ENCODE measurements at regions not wholly inside any gene's neighbourhood (a gene's known extent, or its start where the extent isn't known, plus 50 kb on each side); places are given as distances from the start of the nearest gene placed in this dataset.

- TF ChIP-seq TBX3 (IDR thresholded peaks at IDR 0.05; ENCODE audit: borderline replicate concordance) (peak; percentile 29; the same call in 1 of the 2 replicates), REST (IDR thresholded peaks at IDR 0.05; ENCODE audit: borderline replicate concordance in 1 of 2, low read depth in 1 of 2, low read length in 2 of 2) (peak in 1 of 2 experiments; percentile 69; a peak in 1 of 4 replicates), MLLT10 (CRISPR knock-in tag; IDR thresholded peaks at IDR 0.05) (no peak), AGO1 (IDR thresholded peaks at IDR 0.05; ENCODE audit: low read depth, low read length, poor library complexity, severe bottlenecking) (no peak), JUN (CRISPR knock-in tag; IDR thresholded peaks at IDR 0.05) (no peak), MED8 (CRISPR knock-in tag; IDR thresholded peaks at IDR 0.05; ENCODE audit: insufficient replicate concordance) (peak; percentile 1), NAIF1 (CRISPR knock-in tag; IDR thresholded peaks at IDR 0.05; ENCODE audit: borderline replicate concordance) (no peak; the same call in 1 of the 2 replicates), ZNF205 (CRISPR knock-in tag; IDR thresholded peaks at IDR 0.05) (no peak), THYN1 (CRISPR knock-in tag; IDR thresholded peaks at IDR 0.05; ENCODE audit: borderline replicate concordance, low read depth) (no peak), HBP1 (CRISPR knock-in tag; IDR thresholded peaks at IDR 0.05; ENCODE audit: low read depth) (peak; percentile 18; the same call in 1 of the 2 replicates), MYC (CRISPR knock-in tag; IDR thresholded peaks at IDR 0.05; ENCODE audit: borderline replicate concordance) (no peak), KDM1A (CRISPR knock-in tag; IDR thresholded peaks at IDR 0.05) (0 out of 2 replicates have a peak, but pooled peaks have one; percentile 32), CHD2 (IDR thresholded peaks at IDR 0.05; ENCODE audit: low read depth, low read length) (no peak), ZNF720 (CRISPR knock-in tag; IDR thresholded peaks at IDR 0.05) (no peak), KLF11 (CRISPR knock-in tag; IDR thresholded peaks at IDR 0.05) (0 out of 2 replicates have a peak, but pooled peaks have one; percentile 61), DNMT1 (CRISPR knock-in tag; IDR thresholded peaks at IDR 0.05) (no peak), ZNF557 (CRISPR knock-in tag; IDR thresholded peaks at IDR 0.05) (no peak), DRAP1 (CRISPR knock-in tag; IDR thresholded peaks at IDR 0.05) (peak; percentile 39; the same call in 1 of the 2 replicates), YY1 (IDR thresholded peaks at IDR 0.05; ENCODE audit: insufficient read depth, insufficient replicate concordance, low read depth, low read length) (peak; percentile 3), ZNF713 (CRISPR knock-in tag; IDR thresholded peaks at IDR 0.05) (no peak), ZNF430 (CRISPR knock-in tag; IDR thresholded peaks at IDR 0.05) (peak; percentile 92), ZFP37 (CRISPR knock-in tag; IDR thresholded peaks at IDR 0.05; ENCODE audit: borderline replicate concordance) (no peak; the same call in 1 of the 2 replicates), ZNF138 (CRISPR knock-in tag; IDR thresholded peaks at IDR 0.05; ENCODE audit: low read depth) (no peak), ETV5 (CRISPR knock-in tag; IDR thresholded peaks at IDR 0.05; ENCODE audit: borderline replicate concordance) (peak; percentile 67; the same call in 1 of the 2 replicates)
Observed at GRCh38 chr2:39515273-39515896, 78.3 kb upstream of the MAP4K3 start (continued).
